ENCODE measurements at regions not wholly inside any gene's neighbourhood (a gene's known extent, or its start where the extent isn't known, plus 50 kb on each side); places are given as distances from the start of the nearest gene placed in this dataset.
A peak's percentile ranks its signal among the peaks of the same experiment; 100 is the strongest.

DNA sequence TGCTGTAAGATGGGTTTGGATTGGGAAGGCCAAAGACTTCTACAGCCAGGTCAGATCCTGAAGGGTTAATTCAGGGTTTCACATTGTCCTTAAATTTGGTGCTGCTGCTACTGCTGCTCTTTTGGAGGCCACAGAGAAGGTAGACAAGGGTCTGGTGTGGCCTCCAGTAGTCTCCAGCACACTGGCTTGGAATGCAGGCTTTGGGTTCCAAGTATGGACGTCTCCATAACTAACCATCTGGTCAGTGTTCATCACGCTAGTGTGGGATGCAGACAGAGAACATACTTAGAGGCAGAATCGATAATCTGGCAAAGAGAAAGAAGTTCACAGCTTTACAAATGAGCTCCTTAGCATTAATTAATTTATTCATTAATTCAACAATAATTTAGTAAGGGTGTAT, 154.1 kb downstream of the ZBTB18 start:
- Histone ChIP-seq H3K4me1 (no peaks in the 10 kb centered on the region), H3K36me3 (no peaks in the 10 kb centered on the region), H3K27ac (no peak overlapping the region), H3K4me3 (no peak overlapping the region), H3K27me3 (no peaks in the 10 kb centered on the region), H3K9me3 (no peaks in the 10 kb centered on the region)
- TF ChIP-seq POLR2AphosphoS5 (IDR thresholded peaks at IDR 0.05; ENCODE audit: insufficient read depth in 1 of 2, low read depth in 1 of 2): no peak
- TF ChIP-seq, protein P1, sequence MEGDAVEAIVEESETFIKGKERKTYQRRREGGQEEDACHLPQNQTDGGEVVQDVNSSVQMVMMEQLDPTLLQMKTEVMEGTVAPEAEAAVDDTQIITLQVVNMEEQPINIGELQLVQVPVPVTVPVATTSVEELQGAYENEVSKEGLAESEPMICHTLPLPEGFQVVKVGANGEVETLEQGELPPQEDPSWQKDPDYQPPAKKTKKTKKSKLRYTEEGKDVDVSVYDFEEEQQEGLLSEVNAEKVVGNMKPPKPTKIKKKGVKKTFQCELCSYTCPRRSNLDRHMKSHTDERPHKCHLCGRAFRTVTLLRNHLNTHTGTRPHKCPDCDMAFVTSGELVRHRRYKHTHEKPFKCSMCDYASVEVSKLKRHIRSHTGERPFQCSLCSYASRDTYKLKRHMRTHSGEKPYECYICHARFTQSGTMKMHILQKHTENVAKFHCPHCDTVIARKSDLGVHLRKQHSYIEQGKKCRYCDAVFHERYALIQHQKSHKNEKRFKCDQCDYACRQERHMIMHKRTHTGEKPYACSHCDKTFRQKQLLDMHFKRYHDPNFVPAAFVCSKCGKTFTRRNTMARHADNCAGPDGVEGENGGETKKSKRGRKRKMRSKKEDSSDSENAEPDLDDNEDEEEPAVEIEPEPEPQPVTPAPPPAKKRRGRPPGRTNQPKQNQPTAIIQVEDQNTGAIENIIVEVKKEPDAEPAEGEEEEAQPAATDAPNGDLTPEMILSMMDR (IDR thresholded peaks at IDR 0.05): no peak
- no peak for TF ChIP-seq POLR2A (IDR thresholded peaks at IDR 0.05)
- DNase-seq (ENCODE audit: extremely low spot score in 2 of 2): no peak
- intact Hi-C loops (cut with DNase I): no loop called here

DNA sequence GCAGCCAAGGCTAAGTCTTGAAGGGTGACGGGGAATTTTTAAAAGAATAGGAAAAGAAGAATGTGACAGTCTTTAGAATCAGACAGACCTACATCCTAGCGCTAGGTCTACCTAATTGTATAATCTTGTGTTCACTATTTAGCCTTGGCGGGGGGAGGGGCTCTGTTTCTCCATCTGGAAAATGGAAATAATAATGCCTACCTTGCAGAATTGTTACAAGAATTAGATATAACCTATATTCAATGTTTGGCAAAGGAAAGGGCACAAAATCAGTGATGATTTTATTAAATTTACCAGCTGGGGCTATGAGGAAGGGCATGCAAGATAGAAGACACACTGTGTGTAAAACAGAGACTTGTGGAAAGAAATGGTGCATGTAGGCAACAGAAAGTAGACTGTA, 154.8 kb downstream of the ZBTB18 start:
- peaks cover 2% of the 10 kb centered on the region for H3K4me1 ChIP-seq
- TF ChIP-seq, protein P1 (IDR thresholded peaks at IDR 0.05): no peak
- TF ChIP-seq POLR2A (IDR thresholded peaks at IDR 0.05): no peak
- no peak for TF ChIP-seq POLR2AphosphoS5 (IDR thresholded peaks at IDR 0.05; ENCODE audit: insufficient read depth in 1 of 2, low read depth in 1 of 2)
- no peak for DNase-seq (ENCODE audit: extremely low spot score in 2 of 2)
- no peaks in the 10 kb centered on the region for H3K36me3 ChIP-seq
- no peaks in the 10 kb centered on the region for H3K27me3 ChIP-seq
- no peak overlapping the region for H3K4me3 ChIP-seq
- H3K27ac ChIP-seq: no peak overlapping the region
- intact Hi-C loops (cut with DNase I): no loop called here
- H3K9me3 ChIP-seq: no peaks in the 10 kb centered on the region

DNA sequence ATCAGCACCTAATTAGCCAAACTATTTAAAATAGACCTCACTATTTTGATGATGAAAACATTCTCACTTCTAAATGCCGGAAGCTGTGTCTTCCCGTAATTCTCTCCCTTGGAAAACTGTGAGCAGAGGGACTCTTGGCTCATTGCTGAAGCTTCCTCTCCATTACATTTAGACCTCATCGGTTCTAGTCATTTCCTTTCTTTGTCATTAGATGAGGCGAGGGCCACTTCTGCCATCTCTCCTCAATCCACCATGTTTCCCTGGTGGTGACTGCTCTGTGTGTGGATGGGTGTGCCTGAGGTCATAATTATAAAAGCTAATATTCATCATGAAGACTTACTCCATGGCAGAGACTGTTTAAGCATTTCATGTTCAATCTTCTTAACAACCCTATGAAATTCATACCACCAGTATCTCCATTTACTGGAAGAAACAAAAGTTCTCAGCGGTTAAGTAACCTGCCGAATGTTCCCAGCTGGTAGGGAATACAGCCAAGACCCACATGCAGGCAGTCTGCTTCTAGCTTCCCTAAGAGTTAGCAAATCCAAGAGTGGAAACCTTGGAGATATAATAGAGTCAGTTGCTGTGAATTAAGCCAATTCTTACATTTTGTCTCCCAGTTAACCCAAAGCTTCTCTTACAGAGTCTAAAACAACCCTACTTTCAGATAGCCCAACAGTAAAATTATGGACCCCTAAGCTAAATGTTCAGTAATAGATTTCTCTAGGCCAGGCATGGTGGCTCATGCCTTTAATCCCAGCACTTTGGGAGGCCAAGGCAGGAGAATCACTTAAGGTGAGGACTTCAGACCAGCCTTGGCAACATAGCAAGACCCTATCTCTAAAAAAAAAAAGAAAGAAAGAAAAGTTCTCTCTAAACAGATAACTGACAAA, 156.2 kb downstream of the ZBTB18 start:
- H3K27me3 ChIP-seq: no peaks in the 10 kb centered on the region
- no peaks in the 10 kb centered on the region for H3K9me3 ChIP-seq
- TF ChIP-seq POLR2AphosphoS5 (IDR thresholded peaks at IDR 0.05; ENCODE audit: insufficient read depth in 1 of 2, low read depth in 1 of 2) (no peak), POLR2A (IDR thresholded peaks at IDR 0.05) (no peak)
- TF ChIP-seq, protein P1 (IDR thresholded peaks at IDR 0.05): no peak
- DNase-seq (ENCODE audit: extremely low spot score in 2 of 2): no peak
- H3K27ac ChIP-seq: no peak overlapping the region
- H3K36me3 ChIP-seq: no peaks in the 10 kb centered on the region
- no peak overlapping the region for H3K4me3 ChIP-seq
- peaks cover 16% of the 10 kb centered on the region for H3K4me1 ChIP-seq
- intact Hi-C loops (cut with DNase I): no loop called here

DNA sequence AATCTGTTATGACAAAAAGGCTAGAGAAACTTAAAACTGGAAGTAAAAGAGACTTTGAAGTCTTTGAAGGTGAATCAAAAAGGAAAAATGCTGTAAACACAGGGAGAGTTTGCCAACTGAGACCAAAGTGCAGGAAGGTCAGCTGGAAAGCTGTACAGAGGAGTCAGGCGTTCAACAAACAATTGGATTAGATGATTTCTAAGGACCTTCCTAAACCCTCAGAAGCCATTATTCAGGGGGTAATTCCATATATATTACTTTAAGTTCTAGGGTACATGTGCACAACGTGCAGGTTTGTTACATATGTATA, 156.8 kb downstream of the ZBTB18 start:
- peaks cover 20% of the 10 kb centered on the region for H3K4me1 ChIP-seq
- H3K4me3 ChIP-seq: no peak overlapping the region
- H3K9me3 ChIP-seq: no peaks in the 10 kb centered on the region
- H3K36me3 ChIP-seq: no peaks in the 10 kb centered on the region
- intact Hi-C loops (cut with DNase I): no loop called here
- no peak overlapping the region for H3K27ac ChIP-seq
- TF ChIP-seq POLR2A (IDR thresholded peaks at IDR 0.05) (no peak), POLR2AphosphoS5 (IDR thresholded peaks at IDR 0.05; ENCODE audit: insufficient read depth in 1 of 2, low read depth in 1 of 2) (peak in 1 of 2 donors; percentile 9)
- TF ChIP-seq, protein P1 (IDR thresholded peaks at IDR 0.05): no peak
- no peak for DNase-seq (ENCODE audit: extremely low spot score in 2 of 2)
- H3K27me3 ChIP-seq: no peaks in the 10 kb centered on the region

DNA sequence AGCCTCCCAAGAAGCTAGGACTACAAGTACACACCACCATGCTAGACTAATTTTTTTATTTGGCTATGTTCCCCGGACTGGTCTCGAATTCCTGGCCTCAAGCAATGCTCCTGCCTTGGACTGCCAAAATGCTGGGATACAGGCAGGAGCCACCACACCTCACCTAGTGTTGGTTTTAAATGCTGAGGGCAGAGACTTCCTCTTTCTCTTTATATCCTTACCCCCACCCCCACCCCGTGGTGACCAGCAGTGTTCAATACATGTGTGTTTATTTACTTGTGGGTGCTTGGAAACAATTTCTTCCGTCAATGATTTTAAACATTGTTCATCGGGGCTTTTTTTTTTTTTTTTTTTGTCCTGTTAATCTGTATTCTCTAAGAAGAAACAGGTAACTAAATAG, 158.9 kb downstream of the ZBTB18 start:
- no peak for TF ChIP-seq POLR2A (IDR thresholded peaks at IDR 0.05)
- TF ChIP-seq POLR2AphosphoS5 (IDR thresholded peaks at IDR 0.05; ENCODE audit: insufficient read depth in 1 of 2, low read depth in 1 of 2): no peak
- TF ChIP-seq, protein P1 (IDR thresholded peaks at IDR 0.05): no peak
- H3K9me3 ChIP-seq: no peaks in the 10 kb centered on the region
- no peak overlapping the region for H3K27ac ChIP-seq
- H3K4me1 ChIP-seq: peaks cover 32% of the 10 kb centered on the region
- intact Hi-C loops (cut with DNase I): loop anchor here (5.0 kb wide), 1 partner anchor 163 kb away; no protein-coding TSS in a partner anchor
- H3K36me3 ChIP-seq: no peaks in the 10 kb centered on the region
- H3K4me3 ChIP-seq: no peak overlapping the region
- no peak for DNase-seq (ENCODE audit: extremely low spot score in 2 of 2)
- H3K27me3 ChIP-seq: no peaks in the 10 kb centered on the region

All from vagina (tissue), 2 donors.